ENCODE measurements at regions not wholly inside any gene's neighbourhood (a gene's known extent, or its start where the extent isn't known, plus 50 kb on each side); places are given as distances from the start of the nearest gene placed in this dataset.

DNA sequence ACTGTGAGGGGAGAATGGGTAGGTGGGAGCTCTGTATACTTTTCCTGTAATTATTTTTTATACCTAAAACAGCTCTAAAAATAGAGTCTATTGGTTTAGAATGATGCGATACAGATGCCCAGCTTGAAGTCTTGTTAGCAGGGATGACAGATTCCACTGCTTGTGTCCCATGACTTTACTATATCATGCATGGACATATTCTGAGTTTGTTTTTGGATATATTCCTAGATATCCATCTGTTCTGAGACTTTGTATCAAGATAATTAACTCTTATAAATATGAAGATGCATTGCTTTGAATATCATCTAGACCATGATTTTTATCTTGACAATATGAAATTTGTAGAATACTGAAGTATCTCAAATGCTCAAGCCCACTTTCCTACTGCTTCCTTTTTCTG is 1058.1 kb downstream of the RAPGEF2 start:
- Histone ChIP-seq H3K4me3 (no peak overlapping the region), H3K4me1 (no peaks in the 10 kb centered on the region), H3K27me3 (no peaks in the 10 kb centered on the region), H3K36me3 (no peaks in the 10 kb centered on the region), H3K9me3 (peaks cover 0 to 34% (median 0%) of the 10 kb centered on the region in 11 donors), H3K27ac (no peak overlapping the region)
- TF ChIP-seq, protein P1, sequence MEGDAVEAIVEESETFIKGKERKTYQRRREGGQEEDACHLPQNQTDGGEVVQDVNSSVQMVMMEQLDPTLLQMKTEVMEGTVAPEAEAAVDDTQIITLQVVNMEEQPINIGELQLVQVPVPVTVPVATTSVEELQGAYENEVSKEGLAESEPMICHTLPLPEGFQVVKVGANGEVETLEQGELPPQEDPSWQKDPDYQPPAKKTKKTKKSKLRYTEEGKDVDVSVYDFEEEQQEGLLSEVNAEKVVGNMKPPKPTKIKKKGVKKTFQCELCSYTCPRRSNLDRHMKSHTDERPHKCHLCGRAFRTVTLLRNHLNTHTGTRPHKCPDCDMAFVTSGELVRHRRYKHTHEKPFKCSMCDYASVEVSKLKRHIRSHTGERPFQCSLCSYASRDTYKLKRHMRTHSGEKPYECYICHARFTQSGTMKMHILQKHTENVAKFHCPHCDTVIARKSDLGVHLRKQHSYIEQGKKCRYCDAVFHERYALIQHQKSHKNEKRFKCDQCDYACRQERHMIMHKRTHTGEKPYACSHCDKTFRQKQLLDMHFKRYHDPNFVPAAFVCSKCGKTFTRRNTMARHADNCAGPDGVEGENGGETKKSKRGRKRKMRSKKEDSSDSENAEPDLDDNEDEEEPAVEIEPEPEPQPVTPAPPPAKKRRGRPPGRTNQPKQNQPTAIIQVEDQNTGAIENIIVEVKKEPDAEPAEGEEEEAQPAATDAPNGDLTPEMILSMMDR (IDR thresholded peaks at IDR 0.05) = no peak
- WGBS, 2 donors = 60 to 88% methylated on average over 1 of the region's 1 CpG
- no peak for ATAC-seq
- intact Hi-C loops (cut with DNase I) = no loop called here
- DNase-seq = no peak

DNA sequence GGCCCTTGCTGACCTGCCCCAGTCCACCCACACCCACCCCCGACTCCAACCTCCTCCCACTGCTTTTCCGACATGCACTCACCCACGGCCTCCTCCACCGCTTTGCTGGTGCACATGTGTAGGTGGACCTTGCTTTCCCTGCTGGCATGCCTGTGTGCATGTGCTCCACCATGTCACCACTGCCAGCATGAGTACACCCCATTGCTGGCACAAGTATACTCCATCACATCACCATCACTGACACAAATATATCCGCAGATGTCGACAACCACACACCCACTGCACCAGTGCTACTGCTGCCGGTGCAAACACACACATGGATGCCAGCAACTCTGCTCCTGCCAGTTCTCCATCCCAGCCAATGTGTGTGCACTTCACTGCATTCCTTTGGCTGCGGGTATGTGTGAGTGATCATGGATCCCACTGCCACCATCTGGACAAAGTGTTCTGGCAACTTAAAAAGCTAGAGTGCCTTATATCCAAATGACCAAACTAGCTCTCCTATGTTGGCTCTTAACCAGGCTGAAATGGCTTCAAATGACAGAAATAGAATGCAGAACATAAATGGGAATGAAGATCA is 1072.3 kb downstream of the RAPGEF2 start:
- H3K27ac ChIP-seq = no peak overlapping the region
- H3K4me1 ChIP-seq = no peaks in the 10 kb centered on the region
- TF ChIP-seq, protein P1 (IDR thresholded peaks at IDR 0.05) = no peak
- DNase-seq (no peak), ATAC-seq (no peak)
- H3K36me3 ChIP-seq = no peaks in the 10 kb centered on the region
- peaks cover 0 to 17% (median 0%) of the 10 kb centered on the region in 11 donors for H3K9me3 ChIP-seq
- WGBS, 2 donors = 70 to 75% methylated on average over 8 of the region's 8 CpGs
- intact Hi-C loops (cut with DNase I) = no loop called here
- no peaks in the 10 kb centered on the region for H3K27me3 ChIP-seq
- H3K4me3 ChIP-seq = no peak overlapping the region

GRCh38 chr4:160180211-160180610 is 1077.3 kb downstream of the RAPGEF2 start:
- H3K36me3 ChIP-seq = no peaks in the 10 kb centered on the region

GRCh38 chr4:160182727-160183126 is 1079.8 kb downstream of the RAPGEF2 start:
- Histone ChIP-seq H3K9me3 (peaks cover 0 to 3% (median 0%) of the 10 kb centered on the region in 11 donors), H3K36me3 (no peaks in the 10 kb centered on the region), H3K27me3 (no peaks in the 10 kb centered on the region), H3K27ac (no peak overlapping the region), H3K4me3 (no peak overlapping the region), H3K4me1 (no peaks in the 10 kb centered on the region)
- 81 to 82% methylated on average over 2 of the region's 2 CpGs for WGBS, 2 donors
- intact Hi-C loops (cut with DNase I) = no loop called here
- TF ChIP-seq, protein P1 (IDR thresholded peaks at IDR 0.05) = no peak
- ATAC-seq (no peak), DNase-seq (no peak)

More at GRCh38 chr4:160180211-160180610, 1077.3 kb downstream of the RAPGEF2 start:
- Histone ChIP-seq H3K27ac (no peak overlapping the region), H3K27me3 (no peaks in the 10 kb centered on the region), H3K9me3 (peaks cover 0 to 3% (median 0%) of the 10 kb centered on the region in 11 donors), H3K4me3 (no peak overlapping the region), H3K4me1 (no peaks in the 10 kb centered on the region)
- TF ChIP-seq, protein P1 (IDR thresholded peaks at IDR 0.05) = no peak
- DNase-seq = no peak
- no peak for ATAC-seq
- intact Hi-C loops (cut with DNase I) = no loop called here
- 89 to 94% methylated on average over 2 of the region's 2 CpGs for WGBS, 2 donors
